ENCODE measurements at regions not wholly inside any gene's neighbourhood (a gene's known extent, or its start where the extent isn't known, plus 50 kb on each side); places are given as distances from the start of the nearest gene placed in this dataset.
"Not testable (repeated sequence)": the region's sequence is repeated elsewhere in the genome, so short reads cannot be mapped to it uniquely, and the experiment has no call there.

GRCh38 chrX:138908577-138908976 lies 197.1 kb upstream of the FGF13 start:
- H3K4me3 ChIP-seq (ENCODE audit: low read depth, low read length): no peak overlapping the region
- TF ChIP-seq, protein P1, sequence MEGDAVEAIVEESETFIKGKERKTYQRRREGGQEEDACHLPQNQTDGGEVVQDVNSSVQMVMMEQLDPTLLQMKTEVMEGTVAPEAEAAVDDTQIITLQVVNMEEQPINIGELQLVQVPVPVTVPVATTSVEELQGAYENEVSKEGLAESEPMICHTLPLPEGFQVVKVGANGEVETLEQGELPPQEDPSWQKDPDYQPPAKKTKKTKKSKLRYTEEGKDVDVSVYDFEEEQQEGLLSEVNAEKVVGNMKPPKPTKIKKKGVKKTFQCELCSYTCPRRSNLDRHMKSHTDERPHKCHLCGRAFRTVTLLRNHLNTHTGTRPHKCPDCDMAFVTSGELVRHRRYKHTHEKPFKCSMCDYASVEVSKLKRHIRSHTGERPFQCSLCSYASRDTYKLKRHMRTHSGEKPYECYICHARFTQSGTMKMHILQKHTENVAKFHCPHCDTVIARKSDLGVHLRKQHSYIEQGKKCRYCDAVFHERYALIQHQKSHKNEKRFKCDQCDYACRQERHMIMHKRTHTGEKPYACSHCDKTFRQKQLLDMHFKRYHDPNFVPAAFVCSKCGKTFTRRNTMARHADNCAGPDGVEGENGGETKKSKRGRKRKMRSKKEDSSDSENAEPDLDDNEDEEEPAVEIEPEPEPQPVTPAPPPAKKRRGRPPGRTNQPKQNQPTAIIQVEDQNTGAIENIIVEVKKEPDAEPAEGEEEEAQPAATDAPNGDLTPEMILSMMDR (IDR thresholded peaks at IDR 0.05; ENCODE audit: low read depth, low read length, missing control alignments): no peak
- DNase-seq (ENCODE audit: low read depth): no peak

DNA sequence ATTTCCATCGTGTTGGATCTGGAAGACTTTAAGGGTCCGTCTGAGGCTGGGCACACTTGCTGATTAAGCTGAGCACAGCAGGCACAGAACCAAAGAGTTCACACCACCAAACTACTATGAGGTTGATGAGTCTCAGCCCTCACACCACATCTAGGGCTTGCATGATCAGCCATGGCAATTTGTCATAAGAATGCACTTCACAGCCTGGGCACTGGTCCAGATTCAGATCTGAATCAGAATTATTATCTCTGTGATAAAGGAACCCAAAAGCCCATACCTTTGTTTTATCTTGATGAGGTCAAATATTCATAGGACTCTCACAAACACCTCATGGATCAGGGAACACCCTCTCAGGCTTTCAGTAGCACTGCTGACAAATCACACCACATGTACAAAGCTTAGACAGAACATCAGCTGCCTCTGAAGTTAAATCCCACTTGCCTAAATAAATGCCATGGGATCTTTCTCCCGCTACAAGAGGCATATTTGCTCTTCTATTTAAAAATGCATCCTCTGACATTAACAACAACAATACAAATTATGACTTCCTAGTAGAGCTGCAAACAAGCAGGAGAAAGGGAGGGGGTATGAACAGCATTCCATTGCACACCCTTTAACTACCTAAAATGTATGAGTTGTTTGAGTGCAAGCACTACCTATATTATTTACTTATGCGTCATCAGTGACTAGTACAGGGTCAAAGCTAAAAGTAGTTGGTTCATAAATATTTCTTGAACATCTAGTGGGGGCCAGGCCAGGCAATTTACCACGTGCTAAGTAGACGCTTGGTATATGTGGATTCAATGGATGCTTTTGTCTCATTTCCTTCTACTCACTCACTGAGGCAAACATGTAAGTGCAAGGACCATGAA lies 186.3 kb upstream of the FGF13 start:
- TF ChIP-seq, protein P1 (IDR thresholded peaks at IDR 0.05; ENCODE audit: low read depth, low read length, missing control alignments): no peak
- H3K4me3 ChIP-seq (ENCODE audit: low read depth, low read length): no peak overlapping the region
- no peak for DNase-seq (ENCODE audit: low read depth)

GRCh38 chrX:138890491-138890890 lies 179.0 kb upstream of the FGF13 start:
- TF ChIP-seq, protein P1 (IDR thresholded peaks at IDR 0.05; ENCODE audit: low read depth, low read length, missing control alignments): no peak
- H3K4me3 ChIP-seq (ENCODE audit: low read depth, low read length): no peak overlapping the region
- DNase-seq (ENCODE audit: low read depth): no peak

DNA sequence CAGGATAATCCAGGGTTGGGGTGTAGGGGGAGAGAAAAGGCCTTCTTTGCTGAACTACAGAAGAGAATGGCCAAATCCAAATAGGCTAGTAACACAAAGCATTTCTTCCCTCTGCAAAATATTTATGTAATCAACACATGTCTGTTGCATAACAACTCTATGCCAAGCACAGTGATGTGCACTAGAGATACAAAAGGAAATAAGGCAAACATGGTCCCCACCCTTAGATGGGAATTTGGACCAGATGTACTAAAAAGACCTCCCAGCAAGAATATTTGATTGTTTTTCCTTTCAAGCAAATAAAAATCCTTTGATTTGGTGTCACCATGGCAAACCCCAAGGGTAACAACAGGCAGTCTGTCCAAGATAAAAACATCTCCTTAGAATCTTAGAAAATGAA lies 177.6 kb upstream of the FGF13 start:
- TF ChIP-seq, protein P1 (IDR thresholded peaks at IDR 0.05; ENCODE audit: low read depth, low read length, missing control alignments): no peak
- no peak for DNase-seq (ENCODE audit: low read depth)
- no peak overlapping the region for H3K4me3 ChIP-seq (ENCODE audit: low read depth, low read length)

- TF ChIP-seq, protein P1 (IDR thresholded peaks at IDR 0.05; ENCODE audit: low read depth, low read length, missing control alignments): no peak
- DNase-seq (ENCODE audit: low read depth): no peak
- no peak overlapping the region for H3K4me3 ChIP-seq (ENCODE audit: low read depth, low read length)
Measured at GRCh38 chrX:138886769-138887168, 175.3 kb upstream of the FGF13 start.

- no peak overlapping the region for H3K4me3 ChIP-seq (ENCODE audit: low read depth, low read length)
- TF ChIP-seq, protein P1 (IDR thresholded peaks at IDR 0.05; ENCODE audit: low read depth, low read length, missing control alignments): no peak
- no peak for DNase-seq (ENCODE audit: low read depth)
Measured at GRCh38 chrX:138885886-138886285, 174.4 kb upstream of the FGF13 start.

DNA sequence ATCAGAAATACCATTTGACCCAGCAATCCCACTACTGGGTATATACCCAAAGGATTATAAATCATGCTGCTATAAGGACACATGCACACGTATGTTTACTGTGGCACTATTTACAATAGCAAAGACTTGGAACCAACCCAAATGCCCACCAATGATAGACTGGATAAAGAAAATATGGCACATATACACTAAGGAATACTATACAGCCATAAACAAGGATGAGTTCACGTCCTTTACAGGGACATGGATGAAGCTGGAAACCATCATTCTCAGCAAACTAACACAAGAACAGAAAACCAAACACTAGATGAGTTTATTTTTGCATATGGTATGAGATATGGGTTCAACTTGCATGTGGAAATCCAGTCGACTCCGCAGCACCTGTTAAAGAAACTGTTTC lies 168.8 kb upstream of the FGF13 start:
- H3K4me3 ChIP-seq (ENCODE audit: low read depth, low read length); DNase-seq (ENCODE audit: low read depth): not testable (repeated sequence)
